H1 (cell line): ENCODE measurements at regions not wholly inside any gene's neighbourhood (a gene's known extent, or its start where the extent isn't known, plus 50 kb on each side); places are given as distances from the start of the nearest gene placed in this dataset.

Experiments used
- CTCF ChIA-PET: fragments of 300-600 bp; sonication (Branson Sonifier 250); formaldehyde crosslinking; loops from one replicate; lab custom pipeline; 2021; ENCODE audit not compliant: partially characterized antibody; lab: Charles Lee
- POLR2A ChIA-PET: fragments of 300-600 bp; sonication (Branson Sonifier 250); formaldehyde crosslinking; loops from one replicate; lab custom pipeline; 2021; ENCODE audit warnings: inconsistent platforms; ENCODE audit not compliant: partially characterized antibody; lab: Charles Lee
- DNase-seq, 2 experiments: peaks; one replicate each; pipeline versions ENCODE4 v3.0.0 to v3.0.0-alpha.2; 2010 to 2022; ENCODE audit warnings: low spot score in 2 of 2, low read depth in 1 of 2, mixed read lengths in 1 of 2
- FAIRE-seq: peaks from 2 replicates; lab custom pipeline; 2011; peaks lifted over from hg19 to GRCh38; lab: Jason Lieb, UNC
- H2AFZ ChIP-seq: 2 replicates; pipeline ENCODE4 v1.8.1; 2012; ENCODE audit warnings: low read length, inconsistent platforms
- H2AK5ac ChIP-seq: 2 replicates; pipeline ENCODE4 v1.6.1; 2013; ENCODE audit warnings: low read depth, low read length
- H2BK120ac ChIP-seq: replicated peaks from 2 replicates; pipeline ENCODE3; 2013; ENCODE audit warnings: low read depth, low read length, inconsistent platforms
- H2BK12ac ChIP-seq: 2 replicates; pipeline ENCODE4 v1.6.1; 2013; ENCODE audit warnings: low read depth, low read length
- H2BK15ac ChIP-seq: 2 replicates; pipeline ENCODE4 v1.6.1; 2013; ENCODE audit warnings: low read length
- H2BK20ac ChIP-seq: 2 replicates; pipeline ENCODE4 v1.6.1; 2013; ENCODE audit warnings: low read length
- H2BK5ac ChIP-seq: 2 replicates; pipeline ENCODE4 v1.6.1; 2013; ENCODE audit warnings: low read depth, low read length
- H3K14ac ChIP-seq: 2 replicates; pipeline ENCODE4 v1.6.1; 2013; ENCODE audit warnings: inconsistent platforms; ENCODE audit not compliant: insufficient read length
- H3K18ac ChIP-seq: 2 replicates; pipeline ENCODE4 v1.6.1; 2013; ENCODE audit warnings: low read length; ENCODE audit errors: extremely low read depth
- H3K23ac ChIP-seq: 2 replicates; pipeline ENCODE4 v1.6.1; 2013; ENCODE audit warnings: inconsistent platforms; ENCODE audit not compliant: insufficient read length
- H3K23me2 ChIP-seq: 2 replicates; pipeline ENCODE4 v1.6.1; 2013; ENCODE audit warnings: low read depth, low read length
- H3K27ac ChIP-seq: 2 replicates; pipeline ENCODE4 v1.6.1; 2011; ENCODE audit warnings: low read depth, low read length, inconsistent platforms
- H3K27me3 ChIP-seq, 4 experiments: replicated peaks in 1 of 4; 1 replicate in 1 of 4; 2 replicates in 3 of 4; pipeline versions ENCODE4 v1.6.1 to v1.8.1; 2011 to 2013; ENCODE audit warnings: low read length in 3 of 4, mild to moderate bottlenecking in 3 of 4, inconsistent platforms in 2 of 4, mixed read lengths in 2 of 4, moderate library complexity in 1 of 4; ENCODE audit not compliant: control insufficient read depth in 3 of 4, insufficient read depth in 3 of 4; ENCODE audit errors: extremely low read depth in 1 of 4
- H3K36me3 ChIP-seq, 4 experiments: 2 replicates each; pipeline versions ENCODE4 v1.6.1 to v1.8.1; 2011 to 2013; ENCODE audit warnings: mild to moderate bottlenecking in 4 of 4, low read length in 3 of 4, moderate library complexity in 2 of 4, control low read depth in 1 of 4, inconsistent platforms in 1 of 4; ENCODE audit not compliant: insufficient read depth in 4 of 4, control insufficient read depth in 2 of 4
- H3K4ac ChIP-seq: replicated peaks from 2 replicates; pipeline ENCODE3; 2013; ENCODE audit warnings: low read length, low read depth, mixed read lengths, inconsistent platforms; ENCODE audit not compliant: insufficient read length
- H3K4me1 ChIP-seq, 4 experiments: replicated peaks in 1 of 4; 1 replicate in 1 of 4; 2 replicates in 3 of 4; pipeline versions ENCODE4 v1.6.1 to v1.8.1; 2011 to 2013; ENCODE audit warnings: low read length in 3 of 4, inconsistent platforms in 2 of 4, mixed read lengths in 1 of 4; ENCODE audit not compliant: insufficient read depth in 4 of 4, control insufficient read depth in 3 of 4
- H3K4me2 ChIP-seq, 2 experiments: 2 replicates each; pipeline versions ENCODE4 v1.6.1 to v1.8.1; 2011 to 2013; ENCODE audit warnings: low read depth in 2 of 2, low read length in 2 of 2, control low read depth in 1 of 2, inconsistent platforms in 1 of 2, mild to moderate bottlenecking in 1 of 2; ENCODE audit not compliant: insufficient read depth in 1 of 2
- H3K4me3 ChIP-seq, 4 experiments: fragments of 200-600, 300-600 bp in 1 of 4; sonication (generic), shearing (Covaris generic), sonication (Bioruptor Twin) in 1 of 4; 2 replicates each; pipeline versions ENCODE4 v1.5.1 to v1.8.1; 2011 to 2016; ENCODE audit warnings: low read length in 4 of 4, low read depth in 3 of 4, control low read depth in 2 of 4, inconsistent platforms in 2 of 4, mild to moderate bottlenecking in 2 of 4, mixed read lengths in 1 of 4, moderate library complexity in 1 of 4; ENCODE audit not compliant: insufficient read depth in 2 of 4; ENCODE audit errors: extremely low read depth in 1 of 4
- H3K56ac ChIP-seq: replicated peaks from 2 replicates; pipeline ENCODE3; 2013; ENCODE audit warnings: low read depth, mild to moderate bottlenecking, mixed read lengths, low read length, inconsistent platforms; ENCODE audit not compliant: insufficient read length
- H3K79me1 ChIP-seq: 2 replicates; pipeline ENCODE4 v1.6.1; 2013; ENCODE audit warnings: low read depth, low read length, control low read depth
- H3K79me2 ChIP-seq, 2 experiments: 2 replicates each; pipeline versions ENCODE4 v1.6.1 to v1.8.1; 2012 to 2013; ENCODE audit warnings: low read length in 2 of 2, mild to moderate bottlenecking in 2 of 2, inconsistent platforms in 1 of 2; ENCODE audit not compliant: insufficient read depth in 2 of 2, control insufficient read depth in 1 of 2
- H3K9ac ChIP-seq, 4 experiments: replicated peaks in 1 of 4; 1 replicate in 1 of 4; 2 replicates in 3 of 4; pipeline versions ENCODE4 v1.6.1 to v1.8.1; 2011 to 2013; ENCODE audit warnings: low read depth in 3 of 4, low read length in 3 of 4, control low read depth in 2 of 4, mild to moderate bottlenecking in 2 of 4, moderate library complexity in 2 of 4, inconsistent platforms in 1 of 4; ENCODE audit errors: extremely low read depth in 1 of 4
- H3K9me3 ChIP-seq, 2 experiments: 2 replicates each; pipeline versions ENCODE4 v1.6.1 to v1.8.1; 2012 to 2013; ENCODE audit warnings: mild to moderate bottlenecking in 2 of 2, moderate library complexity in 2 of 2, control low read depth in 1 of 2, inconsistent platforms in 1 of 2, low read depth in 1 of 2, low read length in 1 of 2, mixed read lengths in 1 of 2; ENCODE audit not compliant: insufficient read depth in 2 of 2
- H4K20me1 ChIP-seq, 2 experiments: replicated peaks in 1 of 2; 2 replicates each; pipeline versions ENCODE3 to v1.8.1; 2011 to 2013; ENCODE audit warnings: inconsistent platforms in 2 of 2, low read length in 2 of 2, mild to moderate bottlenecking in 1 of 2; ENCODE audit not compliant: insufficient read depth in 2 of 2, control insufficient read depth in 1 of 2
- H4K5ac ChIP-seq: 2 replicates; pipeline ENCODE4 v1.6.1; 2013; ENCODE audit warnings: low read length, low read depth, mixed read lengths, inconsistent platforms; ENCODE audit not compliant: insufficient read length
- H4K8ac ChIP-seq: 2 replicates; pipeline ENCODE4 v1.8.0; 2013; ENCODE audit warnings: mild to moderate bottlenecking, moderate library complexity, low read length, inconsistent platforms; ENCODE audit not compliant: insufficient read depth; ENCODE audit errors: extremely low read depth
- H4K91ac ChIP-seq: replicated peaks from 2 replicates; pipeline ENCODE3; 2013; ENCODE audit warnings: low read length, mixed read lengths, inconsistent platforms; ENCODE audit not compliant: insufficient read length
- NANOG ChIP-seq: IDR thresholded peaks from 2 replicates; pipeline ENCODE4 v1.6.1; 2011; ENCODE audit warnings: low read length, low read depth, mild to moderate bottlenecking, inconsistent platforms; ENCODE audit not compliant: insufficient read depth, poor library complexity, severe bottlenecking
- TAF7 ChIP-seq: optimal IDR thresholded peaks from 2 replicates; pipeline ENCODE3; 2011; ENCODE audit warnings: low read depth, mild to moderate bottlenecking, inconsistent platforms, low read length, moderate library complexity, borderline replicate concordance
- WGBS, 2 experiments: shearing (Covaris generic) in 1 of 2; methylation state at CpG; one replicate each; pipeline versions ENCODE4 v1.1.6 to v1.1.7; 2013 to 2015; ENCODE audit warnings: low lambda C conversion rate in 2 of 2, mixed read lengths in 2 of 2, inconsistent platforms in 1 of 2, low coverage in 1 of 2, missing lambda C conversion rate in 1 of 2; ENCODE audit not compliant: insufficient replicate concordance in 2 of 2, insufficient coverage in 1 of 2, insufficient read length in 1 of 2; ENCODE audit errors: extremely low coverage in 1 of 2, missing lambda C conversion rate in 1 of 2; 5-methylcytosine and 5-hydroxymethylcytosine counted together

- Histone ChIP-seq H3K23ac (no peak overlapping the region), H3K36me3 (no peaks in the 10 kb centered on the region), H3K14ac (no peak overlapping the region), H3K23me2 (no peaks in the 10 kb centered on the region), H3K4me2 (no peak overlapping the region), H3K79me1 (no peaks in the 10 kb centered on the region), H3K4ac (no peak overlapping the region), H4K8ac (no peak overlapping the region), H4K91ac (no peak overlapping the region), H3K18ac (no peak overlapping the region), H3K9ac (no peak overlapping the region), H3K56ac (no peak overlapping the region), H2AK5ac (no peak overlapping the region), H2BK12ac (no peak overlapping the region), H3K4me1 (peaks cover 0 to 2% (median 0%) of the 10 kb centered on the region in 4 experiments; a peak in 1 of 7 replicates), H3K79me2 (no peaks in the 10 kb centered on the region), H3K9me3 (no peaks in the 10 kb centered on the region), H2BK20ac (no peak overlapping the region), H4K20me1 (no peaks in the 10 kb centered on the region), H3K27me3 (no peaks in the 10 kb centered on the region), H4K5ac (no peak overlapping the region), H2BK15ac (no peak overlapping the region), H2BK5ac (no peak overlapping the region), H3K4me3 (no peak overlapping the region), H2AFZ (no peak overlapping the region), H2BK120ac (no peak overlapping the region), H3K27ac (no peak overlapping the region)
- 89% methylated on average over 2 of the region's 2 CpGs; no CpG with 5 or more reads in 1 of the 2 experiments for WGBS, 2 experiments
- no peak for TF ChIP-seq TAF7
- no peak for TF ChIP-seq NANOG
- ChIA-PET POLR2A (no interaction called here), CTCF (interaction anchor here (1.0 to 1.1 kb wide), 2 partner anchors 77 to 79 kb away, joined by 3 to 4 read pairs; no protein-coding TSS in a partner anchor)
- no peak for DNase-seq
- no peak for FAIRE-seq
These were observed 126.7 kb downstream of the TES start for GRCh38 chr7:116337018-116337417.
